GM12878 (cell line): ENCODE measurements at regions not wholly inside any gene's neighbourhood (a gene's known extent, or its start where the extent isn't known, plus 50 kb on each side); places are given as distances from the start of the nearest gene placed in this dataset.

Source experiments
- CBX5 ChIP-seq: sonication (generic); IDR thresholded peaks from 2 replicates; pipeline ENCODE4 v1.6.1; 2016; ENCODE audit warnings: low read depth, moderate library complexity, mild to moderate bottlenecking, inconsistent platforms
- EP300 ChIP-seq, 2 experiments: fragments of 150-350 bp in 1 of 2; IDR thresholded peaks; 2 replicates each; pipeline ENCODE4 v1.6.1; 2011 to 2012; ENCODE audit warnings: low read depth in 2 of 2, low read length in 2 of 2, borderline replicate concordance in 1 of 2, improper control_type of control experiment in 1 of 2, inconsistent platforms in 1 of 2; ENCODE audit not compliant: control insufficient read depth in 1 of 2
- HDAC6 ChIP-seq: fragments of 200-600 bp; sonication (generic); IDR thresholded peaks from one replicate; pipeline ENCODE4 v1.8.0; 2017; ENCODE audit warnings: antibody characterized with exemption; ENCODE audit not compliant: unreplicated experiment
- JUND ChIP-seq: IDR thresholded peaks from 2 replicates; pipeline ENCODE4 v1.6.1; 2012; ENCODE audit warnings: low read depth, mild to moderate bottlenecking, low read length, improper control_type of control experiment, moderate library complexity
- POLR2A ChIP-seq: IDR thresholded peaks from 2 replicates; pipeline ENCODE4 v1.6.1; 2011; ENCODE audit warnings: low read depth, mild to moderate bottlenecking, low read length
- SMAD1 ChIP-seq: fragments of 450-650 bp; IDR thresholded peaks from 2 replicates; pipeline ENCODE4 v1.6.1; 2018; ENCODE audit warnings: mild to moderate bottlenecking, low read depth; ENCODE audit not compliant: partially characterized antibody
- SMC3 ChIP-seq: IDR thresholded peaks from 2 replicates; pipeline ENCODE4 v1.6.1; 2011; ENCODE audit warnings: low read length, improper control_type of control experiment, borderline replicate concordance
- SUPT20H ChIP-seq: IDR thresholded peaks from 2 replicates; pipeline ENCODE4 v1.6.1; 2011; ENCODE audit warnings: low read depth, mild to moderate bottlenecking, low read length, moderate library complexity, borderline replicate concordance; ENCODE audit not compliant: control insufficient read depth
- TCF12 ChIP-seq: IDR thresholded peaks from 2 replicates; pipeline ENCODE4 v1.6.1; 2011; ENCODE audit warnings: low read depth, mild to moderate bottlenecking, low read length
- YBX1 ChIP-seq: fragments of 450-650 bp; IDR thresholded peaks from 2 replicates; pipeline ENCODE4 v1.6.1; 2016; ENCODE audit warnings: antibody characterized with exemption
- YY1 ChIP-seq: IDR thresholded peaks from 2 replicates; pipeline ENCODE4 v1.6.1; 2011; ENCODE audit warnings: low read depth, mild to moderate bottlenecking, low read length
- ZBTB33 ChIP-seq: fragments of 450-650 bp; IDR thresholded peaks from 2 replicates; pipeline ENCODE4 v1.6.1; 2017; ENCODE audit warnings: mild to moderate bottlenecking
- ZSCAN29 ChIP-seq: fragments of 450-650 bp; IDR thresholded peaks from 2 replicates; pipeline ENCODE4 v1.6.1; 2017; ENCODE audit warnings: mild to moderate bottlenecking, moderate library complexity
- TF ChIP-seq, protein P1 (sequence below), 3 experiments: IDR thresholded peaks in 2 of 3; conservative IDR thresholded peaks in 1 of 3; 2 replicates each; pipeline ENCODE4 v1.5.1; 2011; ENCODE audit warnings: low read depth in 3 of 3, low read length in 3 of 3, mild to moderate bottlenecking in 3 of 3, control low read depth in 2 of 3, moderate library complexity in 2 of 3, inconsistent platforms in 1 of 3, mixed read lengths in 1 of 3; ENCODE audit not compliant: control insufficient read depth in 2 of 3, insufficient read depth in 1 of 3; ENCODE audit errors: extremely low read depth in 1 of 3

DNA sequence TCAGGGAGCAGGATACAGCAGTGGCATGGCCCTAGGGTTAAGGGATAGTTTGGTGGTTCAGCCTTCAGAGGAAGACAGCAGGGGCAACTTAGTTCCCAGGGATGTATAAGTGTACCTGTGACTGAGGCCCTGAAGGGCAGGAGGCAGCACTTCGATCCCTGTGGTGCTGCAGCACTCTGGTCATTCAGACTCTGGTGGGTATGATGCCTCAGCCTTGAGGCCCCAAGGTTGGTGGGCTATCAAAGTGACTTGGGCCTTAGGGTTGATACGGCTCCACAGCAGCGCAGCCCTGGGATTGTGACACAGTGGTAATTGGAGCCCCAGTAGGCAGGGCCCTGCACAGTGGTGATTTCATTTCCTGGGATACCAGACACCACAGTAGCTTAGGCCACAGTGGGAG is 1703.1 kb downstream of the PCDH7 start:
- TF ChIP-seq SUPT20H = no peak
- TF ChIP-seq TCF12 = no peak
- TF ChIP-seq, protein P1, sequence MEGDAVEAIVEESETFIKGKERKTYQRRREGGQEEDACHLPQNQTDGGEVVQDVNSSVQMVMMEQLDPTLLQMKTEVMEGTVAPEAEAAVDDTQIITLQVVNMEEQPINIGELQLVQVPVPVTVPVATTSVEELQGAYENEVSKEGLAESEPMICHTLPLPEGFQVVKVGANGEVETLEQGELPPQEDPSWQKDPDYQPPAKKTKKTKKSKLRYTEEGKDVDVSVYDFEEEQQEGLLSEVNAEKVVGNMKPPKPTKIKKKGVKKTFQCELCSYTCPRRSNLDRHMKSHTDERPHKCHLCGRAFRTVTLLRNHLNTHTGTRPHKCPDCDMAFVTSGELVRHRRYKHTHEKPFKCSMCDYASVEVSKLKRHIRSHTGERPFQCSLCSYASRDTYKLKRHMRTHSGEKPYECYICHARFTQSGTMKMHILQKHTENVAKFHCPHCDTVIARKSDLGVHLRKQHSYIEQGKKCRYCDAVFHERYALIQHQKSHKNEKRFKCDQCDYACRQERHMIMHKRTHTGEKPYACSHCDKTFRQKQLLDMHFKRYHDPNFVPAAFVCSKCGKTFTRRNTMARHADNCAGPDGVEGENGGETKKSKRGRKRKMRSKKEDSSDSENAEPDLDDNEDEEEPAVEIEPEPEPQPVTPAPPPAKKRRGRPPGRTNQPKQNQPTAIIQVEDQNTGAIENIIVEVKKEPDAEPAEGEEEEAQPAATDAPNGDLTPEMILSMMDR (IDR thresholded peaks at IDR 0.05 in 2 of 3, conservative IDR thresholded peaks at IDR 0.05 in 1 of 3; ENCODE audit: control insufficient read depth in 2 of 3, extremely low read depth in 1 of 3, insufficient read depth in 1 of 3, low read depth in 3 of 3, low read length in 3 of 3) = no peak
- TF ChIP-seq CBX5 = no peak
- TF ChIP-seq ZBTB33 = no peak
- TF ChIP-seq EP300 (IDR thresholded peaks at IDR 0.05; ENCODE audit: borderline replicate concordance in 1 of 2, control insufficient read depth in 1 of 2, low read depth in 2 of 2, low read length in 2 of 2) = no peak
- no peak for TF ChIP-seq SMAD1
- TF ChIP-seq YY1 = no peak
- TF ChIP-seq SMC3 = no peak
- no peak for TF ChIP-seq JUND
- TF ChIP-seq POLR2A = no peak
- TF ChIP-seq ZSCAN29 = no peak
- TF ChIP-seq HDAC6 = no peak
- TF ChIP-seq YBX1 = no peak
